Skeletal muscle satellite cell (primary cell): ENCODE measurements at regions not wholly inside any gene's neighbourhood (a gene's known extent, or its start where the extent isn't known, plus 50 kb on each side); places are given as distances from the start of the nearest gene placed in this dataset.

Experiments
- H3K27me3 ChIP-seq: 2 replicates; pipeline ENCODE4 v1.7.0; 2013; ENCODE audit warnings: low read length; ENCODE audit not compliant: control insufficient read depth, insufficient read depth
- H3K36me3 ChIP-seq: 2 replicates; pipeline ENCODE4 v1.7.0; 2013; ENCODE audit warnings: mild to moderate bottlenecking, control low read depth, low read length; ENCODE audit not compliant: insufficient read depth
- H3K4me1 ChIP-seq: 2 replicates; pipeline ENCODE4 v1.7.0; 2013; ENCODE audit warnings: low read length; ENCODE audit not compliant: control insufficient read depth, insufficient read depth
- H3K4me2 ChIP-seq: 2 replicates; pipeline ENCODE4 v1.7.0; 2013; ENCODE audit warnings: mild to moderate bottlenecking, low read length
- H3K4me3 ChIP-seq: 2 replicates; pipeline ENCODE4 v1.7.0; 2013; ENCODE audit warnings: low read length
- H3K9ac ChIP-seq: 2 replicates; pipeline ENCODE4 v1.7.0; 2013; ENCODE audit warnings: mild to moderate bottlenecking, low read depth, low read length, moderate library complexity
- H3K9me3 ChIP-seq: replicated peaks from 2 replicates; pipeline ENCODE4 v1.7.0; 2013; ENCODE audit warnings: mild to moderate bottlenecking, control low read depth, low read length

DNA sequence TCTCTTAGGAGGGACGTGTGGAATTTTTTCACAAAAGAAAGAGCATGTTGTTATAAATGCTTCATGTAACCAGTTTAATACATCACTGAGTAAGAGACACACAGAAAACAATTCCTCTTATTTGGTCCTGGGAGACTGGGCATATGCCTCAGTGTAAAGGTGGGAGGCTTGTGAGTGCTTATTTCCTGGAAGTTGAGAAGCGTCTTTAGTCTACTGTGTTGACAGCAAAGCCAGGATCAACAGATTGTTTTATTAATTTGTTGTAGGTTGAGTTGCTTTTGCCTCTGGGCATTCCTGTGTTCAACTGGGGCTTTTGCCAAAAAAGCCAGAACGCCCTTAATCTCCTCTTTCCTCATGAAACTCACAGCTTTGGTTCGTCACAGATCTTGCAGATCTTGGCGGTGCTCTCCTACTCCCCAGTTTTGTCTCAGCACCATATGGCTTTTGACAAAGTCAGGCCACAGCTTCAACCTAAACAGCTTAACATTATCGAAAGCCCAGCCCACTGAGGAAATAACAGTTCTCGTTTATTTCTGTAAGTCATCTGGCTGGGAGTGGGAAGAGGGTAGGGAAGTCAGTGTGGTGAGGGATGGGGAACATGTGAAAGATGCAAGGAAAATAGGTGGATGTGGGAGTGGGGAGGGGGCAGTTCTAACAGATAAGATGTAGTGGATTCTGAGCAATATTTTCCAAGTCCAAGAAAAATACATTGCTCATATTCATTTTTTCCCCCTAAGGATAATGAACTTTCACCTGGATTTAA, 227.2 kb downstream of the DACT1 start:
- Histone ChIP-seq H3K9me3 (no peaks in the 10 kb centered on the region), H3K9ac (peak overlapping the region; percentile 14), H3K4me3 (no peak overlapping the region), H3K4me2 (peak overlapping the region; percentile 3), H3K4me1 (peaks cover 30% of the 10 kb centered on the region), H3K27me3 (no peaks in the 10 kb centered on the region), H3K36me3 (no peaks in the 10 kb centered on the region)

DNA sequence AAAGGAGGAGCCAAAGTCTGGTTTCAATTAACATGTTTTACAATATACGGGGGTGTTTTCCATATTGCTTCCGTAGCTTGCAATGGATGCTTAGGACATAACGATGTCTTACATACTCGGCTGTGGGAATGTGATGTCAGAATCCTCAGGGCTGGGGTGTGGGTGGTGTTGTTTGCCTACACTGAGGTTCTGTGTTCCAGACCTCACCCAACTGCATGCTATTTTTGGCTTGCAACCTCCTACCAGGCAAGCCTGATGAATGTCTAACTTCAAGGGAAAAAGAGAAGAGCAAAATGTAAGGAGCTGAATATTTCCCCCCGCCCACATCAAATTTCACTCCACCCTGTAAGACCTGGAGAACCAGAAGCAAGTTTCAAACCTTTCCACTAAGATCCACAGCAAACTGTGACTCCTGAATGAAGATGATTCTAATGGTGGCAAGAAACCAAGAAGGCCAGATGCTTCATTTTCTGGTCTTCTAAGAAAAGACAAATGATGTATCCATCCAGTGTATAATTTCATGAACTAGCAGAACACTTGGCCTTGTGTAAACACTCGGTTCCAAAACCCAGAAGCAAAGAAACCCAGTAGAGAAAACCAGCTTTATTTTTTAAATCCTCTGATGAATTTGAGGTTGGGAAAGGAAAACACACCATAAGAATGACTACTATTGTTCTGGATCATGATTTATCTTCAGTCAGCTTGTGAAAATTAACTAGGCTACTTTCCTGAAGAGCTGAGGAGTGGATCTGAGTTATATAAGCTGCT, 227.9 kb downstream of the DACT1 start:
- peaks cover 30% of the 10 kb centered on the region for H3K4me1 ChIP-seq
- H3K27me3 ChIP-seq = no peaks in the 10 kb centered on the region
- H3K36me3 ChIP-seq = no peaks in the 10 kb centered on the region
- H3K9me3 ChIP-seq = no peaks in the 10 kb centered on the region
- no peak overlapping the region for H3K9ac ChIP-seq
- H3K4me3 ChIP-seq = no peak overlapping the region
- H3K4me2 ChIP-seq = no peak overlapping the region

DNA sequence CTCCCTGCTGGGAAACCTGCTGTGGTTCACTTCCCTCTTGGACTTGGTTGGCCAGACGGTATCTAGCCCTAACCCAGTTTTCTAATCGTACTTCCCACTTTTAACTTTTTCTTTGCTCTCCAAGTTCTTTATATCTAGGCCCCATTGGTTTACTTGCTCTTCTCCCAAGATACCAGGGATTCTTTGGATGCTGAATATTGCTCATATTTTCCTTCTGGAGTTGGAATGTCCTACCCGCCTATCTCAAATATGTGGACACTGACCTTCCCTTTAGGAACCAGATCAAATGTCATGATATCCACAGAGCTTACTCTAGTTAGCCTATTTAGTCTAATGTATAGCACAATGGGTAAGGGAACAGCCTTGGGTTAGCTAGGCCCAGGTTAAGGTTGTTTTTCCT, 228.6 kb downstream of the DACT1 start:
- Histone ChIP-seq H3K4me2 (no peak overlapping the region), H3K9me3 (no peaks in the 10 kb centered on the region), H3K36me3 (no peaks in the 10 kb centered on the region), H3K4me3 (no peak overlapping the region), H3K4me1 (peaks cover 29% of the 10 kb centered on the region), H3K9ac (no peak overlapping the region), H3K27me3 (no peaks in the 10 kb centered on the region)

DNA sequence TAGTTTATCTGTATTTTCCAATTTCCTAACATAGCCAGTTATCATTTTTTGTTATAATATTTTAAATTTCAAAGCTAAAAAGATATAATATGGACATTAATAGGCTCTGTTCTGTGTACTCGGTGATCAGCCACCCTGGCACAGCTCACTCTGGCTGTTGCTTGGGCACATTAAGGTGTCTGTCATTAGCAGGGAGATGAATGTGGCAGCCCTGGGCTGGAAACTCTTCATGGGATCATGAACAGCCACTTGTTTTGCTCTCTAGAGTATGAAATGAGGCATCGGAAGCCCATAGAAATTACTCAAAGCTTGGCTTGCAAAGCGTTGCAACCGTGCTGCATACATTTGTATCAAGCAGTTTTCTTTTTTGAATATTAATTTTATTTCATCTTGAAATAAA, 233.2 kb downstream of the DACT1 start:
- Histone ChIP-seq H3K9me3 (no peaks in the 10 kb centered on the region), H3K9ac (no peak overlapping the region), H3K4me2 (no peak overlapping the region), H3K4me1 (peaks cover 28% of the 10 kb centered on the region), H3K4me3 (no peak overlapping the region), H3K36me3 (no peaks in the 10 kb centered on the region), H3K27me3 (no peaks in the 10 kb centered on the region)

DNA sequence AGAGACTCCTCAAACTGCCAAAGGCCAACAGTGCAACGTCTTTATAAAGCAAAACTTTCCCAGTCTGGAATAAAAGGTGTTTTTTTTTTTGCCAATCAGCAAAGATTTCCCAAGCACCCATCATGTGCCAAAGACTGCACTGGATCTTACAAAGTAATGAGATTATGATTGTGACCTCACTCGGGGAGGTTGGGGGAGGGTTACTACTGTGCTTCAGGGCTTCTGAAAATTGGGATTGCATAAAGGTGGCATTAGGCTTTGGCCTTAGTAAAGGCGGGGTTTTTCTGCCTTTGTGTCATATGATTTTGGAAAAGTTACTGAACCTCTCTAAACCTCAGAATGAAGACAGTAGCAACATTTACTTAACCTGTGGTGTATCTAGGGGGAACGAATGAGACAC, 233.8 kb downstream of the DACT1 start:
- Histone ChIP-seq H3K9ac (peak overlapping the region; percentile 29), H3K4me1 (peaks cover 22% of the 10 kb centered on the region), H3K4me3 (no peak overlapping the region), H3K9me3 (no peaks in the 10 kb centered on the region), H3K27me3 (no peaks in the 10 kb centered on the region), H3K36me3 (no peaks in the 10 kb centered on the region), H3K4me2 (no peak overlapping the region)

DNA sequence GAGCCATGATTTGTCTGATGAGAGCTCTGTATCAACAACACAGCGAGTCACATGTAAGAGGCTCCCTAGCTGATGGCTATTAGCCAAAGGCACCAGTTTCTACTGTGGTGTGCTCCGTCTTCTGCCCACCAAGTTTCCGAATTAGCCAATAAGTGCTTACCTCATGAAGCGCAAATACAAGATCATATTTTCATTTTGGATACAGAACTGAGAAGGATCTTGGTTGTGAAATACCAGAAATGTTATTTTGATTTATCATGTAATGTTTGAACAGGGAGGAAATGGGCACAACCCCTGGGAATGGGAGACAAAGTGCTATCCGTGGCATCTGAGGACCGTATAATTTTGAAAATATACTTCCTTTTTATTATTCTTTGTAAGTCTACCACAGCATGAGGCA, 234.3 kb downstream of the DACT1 start:
- no peaks in the 10 kb centered on the region for H3K36me3 ChIP-seq
- H3K27me3 ChIP-seq = no peaks in the 10 kb centered on the region
- H3K4me1 ChIP-seq = peaks cover 22% of the 10 kb centered on the region
- H3K4me2 ChIP-seq = peak overlapping the region; percentile 20
- H3K4me3 ChIP-seq = no peak overlapping the region
- no peaks in the 10 kb centered on the region for H3K9me3 ChIP-seq
- H3K9ac ChIP-seq = peak overlapping the region; percentile 32

DNA sequence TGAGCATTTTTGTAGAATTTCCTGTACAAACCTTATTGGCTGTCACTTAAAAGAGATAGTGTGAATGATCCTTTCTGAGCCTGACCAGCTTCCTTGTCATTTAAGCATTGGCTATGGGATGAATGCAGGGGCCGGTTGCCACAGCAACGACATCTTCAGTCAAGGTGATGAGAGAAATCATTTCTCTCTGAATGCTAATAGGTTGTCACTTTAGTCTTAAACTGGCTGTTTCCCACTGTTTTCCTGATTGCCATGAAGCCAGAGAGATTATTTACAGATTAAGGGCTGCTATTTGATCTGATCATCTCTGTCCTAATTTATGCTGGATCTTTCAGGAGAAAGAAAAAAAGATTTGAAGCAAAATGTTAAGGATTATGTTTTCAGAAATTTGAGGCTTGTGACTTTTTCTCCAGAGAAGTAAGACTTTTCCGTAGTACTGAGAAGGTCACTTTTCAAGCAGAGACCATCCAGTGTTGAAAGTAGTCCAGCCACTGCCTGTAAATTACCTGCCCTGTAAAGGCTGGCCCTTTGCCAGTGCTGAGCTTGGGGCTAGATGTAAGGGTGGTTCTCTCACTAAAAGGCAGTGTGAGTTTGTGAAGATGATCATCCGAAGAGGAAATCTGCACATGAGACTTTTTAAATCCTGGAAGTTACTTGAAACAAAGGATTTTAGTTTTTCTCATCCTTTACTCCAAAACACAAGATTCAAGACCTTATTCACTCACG, 235.6 kb downstream of the DACT1 start:
- Histone ChIP-seq H3K4me1 (peaks cover 22% of the 10 kb centered on the region), H3K27me3 (no peaks in the 10 kb centered on the region), H3K4me3 (no peak overlapping the region), H3K9me3 (no peaks in the 10 kb centered on the region), H3K4me2 (no peak overlapping the region), H3K36me3 (no peaks in the 10 kb centered on the region), H3K9ac (no peak overlapping the region)

DNA sequence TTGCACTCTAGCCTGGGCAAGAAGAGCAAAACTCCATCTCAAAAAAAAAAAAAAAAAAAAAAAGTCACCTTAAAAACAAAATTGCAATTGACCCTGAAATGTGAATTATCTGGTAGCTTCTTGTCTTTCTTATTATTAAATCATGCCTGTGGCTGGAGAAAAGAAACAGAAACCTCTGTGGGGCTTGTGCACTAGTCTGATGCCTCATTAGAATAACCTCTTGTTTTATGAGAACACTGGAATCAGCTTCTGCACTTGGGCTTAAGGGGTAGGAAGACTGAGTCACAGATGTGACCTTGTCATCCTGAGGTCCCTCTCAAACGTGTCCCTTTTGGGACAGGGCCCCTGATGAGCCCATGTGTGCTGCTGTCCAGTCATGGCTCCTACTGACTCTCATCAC, 237.9 kb downstream of the DACT1 start:
- H3K9me3 ChIP-seq = no peaks in the 10 kb centered on the region
- no peak overlapping the region for H3K4me2 ChIP-seq
- no peak overlapping the region for H3K4me3 ChIP-seq
- H3K27me3 ChIP-seq = no peaks in the 10 kb centered on the region
- H3K36me3 ChIP-seq = no peaks in the 10 kb centered on the region
- peaks cover 22% of the 10 kb centered on the region for H3K4me1 ChIP-seq
- H3K9ac ChIP-seq = no peak overlapping the region

DNA sequence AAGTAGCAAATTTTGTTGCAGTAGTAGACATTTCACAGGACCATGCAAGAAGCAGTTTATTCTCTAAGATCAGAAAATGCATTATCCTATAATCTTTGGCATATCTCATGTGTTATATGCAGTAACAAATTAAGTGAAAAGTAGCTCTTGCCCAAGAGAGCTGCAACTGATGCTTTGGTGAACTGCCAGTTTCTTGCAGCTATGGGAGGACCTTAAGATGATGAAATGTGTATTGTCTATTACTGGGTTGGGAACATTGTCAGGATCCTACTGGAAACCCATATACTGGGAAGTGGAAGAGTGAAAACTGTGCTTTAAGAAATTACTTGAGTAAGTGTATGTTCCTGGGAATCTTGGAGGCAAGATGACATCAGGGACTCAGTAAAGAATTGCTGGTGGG, 238.8 kb downstream of the DACT1 start:
- no peak overlapping the region for H3K4me3 ChIP-seq
- H3K4me1 ChIP-seq = peaks cover 15% of the 10 kb centered on the region
- no peaks in the 10 kb centered on the region for H3K36me3 ChIP-seq
- no peaks in the 10 kb centered on the region for H3K27me3 ChIP-seq
- H3K9me3 ChIP-seq = no peaks in the 10 kb centered on the region
- no peak overlapping the region for H3K9ac ChIP-seq
- no peak overlapping the region for H3K4me2 ChIP-seq

DNA sequence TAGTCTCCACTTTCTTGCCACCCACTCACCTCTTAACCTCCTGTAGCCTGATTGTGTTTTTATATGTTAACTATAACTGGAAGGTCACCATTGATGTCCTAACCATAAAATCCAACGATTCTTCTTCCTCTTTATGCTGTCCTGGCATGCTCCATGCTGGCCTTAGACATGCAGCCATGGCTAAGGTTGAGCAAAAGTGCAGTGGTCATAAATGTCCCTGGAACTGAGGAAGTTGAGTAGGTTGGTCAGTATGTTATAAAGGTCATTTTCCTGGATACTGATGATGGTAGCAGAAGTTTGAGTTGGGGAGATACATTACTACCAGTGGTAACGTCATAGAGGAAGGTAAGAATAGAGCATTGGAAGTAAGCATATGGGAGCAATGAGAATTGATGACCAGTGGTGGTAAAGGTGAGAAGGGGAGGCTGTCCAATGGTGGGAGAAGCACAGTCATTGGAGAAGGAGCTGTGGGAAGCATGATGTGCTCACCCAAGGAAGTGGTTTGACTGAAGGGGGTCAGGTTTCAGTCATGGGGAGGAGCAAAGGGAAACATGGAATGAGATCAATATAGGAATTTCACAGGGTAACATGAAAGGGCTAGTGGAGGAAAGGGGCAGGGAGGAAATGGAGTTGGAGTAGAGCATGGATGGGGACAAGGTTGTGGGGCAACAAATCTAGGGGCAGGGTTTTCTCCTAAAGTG, 240.8 kb downstream of the DACT1 start:
- no peak overlapping the region for H3K4me3 ChIP-seq
- no peak overlapping the region for H3K4me2 ChIP-seq
- H3K27me3 ChIP-seq = no peaks in the 10 kb centered on the region
- peaks cover 14% of the 10 kb centered on the region for H3K4me1 ChIP-seq
- no peaks in the 10 kb centered on the region for H3K36me3 ChIP-seq
- no peaks in the 10 kb centered on the region for H3K9me3 ChIP-seq
- no peak overlapping the region for H3K9ac ChIP-seq

DNA sequence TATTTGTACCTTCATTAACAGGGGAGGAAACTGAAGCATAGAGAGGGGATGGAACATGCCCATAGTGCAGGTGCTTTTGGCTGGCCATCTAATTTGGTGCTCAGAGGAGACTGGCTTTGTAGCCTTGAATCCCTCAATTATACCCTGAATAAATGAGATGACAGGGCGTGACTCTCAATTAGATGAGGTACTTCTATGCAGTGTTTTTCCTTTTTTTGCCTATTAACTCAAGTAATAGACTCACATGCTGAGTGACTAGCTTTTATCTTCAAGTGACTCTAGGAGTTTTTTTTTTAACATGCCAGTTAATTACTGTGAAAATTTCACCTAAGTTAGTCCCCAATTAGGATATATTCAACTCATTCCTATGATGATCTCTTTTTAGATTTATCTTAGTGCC, 243.7 kb downstream of the DACT1 start:
- no peaks in the 10 kb centered on the region for H3K36me3 ChIP-seq
- no peaks in the 10 kb centered on the region for H3K27me3 ChIP-seq
- H3K4me2 ChIP-seq = no peak overlapping the region
- H3K9ac ChIP-seq = no peak overlapping the region
- no peaks in the 10 kb centered on the region for H3K9me3 ChIP-seq
- peaks cover 14% of the 10 kb centered on the region for H3K4me1 ChIP-seq
- no peak overlapping the region for H3K4me3 ChIP-seq
